Coronary artery (tissue), 2 donors: ENCODE measurements at regions not wholly inside any gene's neighbourhood (a gene's known extent, or its start where the extent isn't known, plus 50 kb on each side); places are given as distances from the start of the nearest gene placed in this dataset.
"Not testable (repeated sequence)": the region's sequence is repeated elsewhere in the genome, so short reads cannot be mapped to it uniquely, and the experiment has no call there.

Experiments
- DNase-seq: peaks from one replicate; pipeline ENCODE4 v3.0.0-alpha.2; 2017; ENCODE audit warnings: low spot score
- H3K27ac ChIP-seq, 2 donors: fragments of 200-600 bp; sonication (generic); one replicate each; pipeline ENCODE4 v1.5.1; 2016 to 2019
- H3K4me3 ChIP-seq: fragments of 200-600 bp; sonication (generic); 2 replicates; pipeline ENCODE4 v1.5.1; 2016; ENCODE audit warnings: mild to moderate bottlenecking, moderate library complexity
- TF ChIP-seq, protein P1 (sequence below): fragments of 200-600 bp; sonication (generic); IDR thresholded peaks from one replicate; pipeline ENCODE4 v1.5.1; 2019; ENCODE audit warnings: antibody characterized with exemption

DNA sequence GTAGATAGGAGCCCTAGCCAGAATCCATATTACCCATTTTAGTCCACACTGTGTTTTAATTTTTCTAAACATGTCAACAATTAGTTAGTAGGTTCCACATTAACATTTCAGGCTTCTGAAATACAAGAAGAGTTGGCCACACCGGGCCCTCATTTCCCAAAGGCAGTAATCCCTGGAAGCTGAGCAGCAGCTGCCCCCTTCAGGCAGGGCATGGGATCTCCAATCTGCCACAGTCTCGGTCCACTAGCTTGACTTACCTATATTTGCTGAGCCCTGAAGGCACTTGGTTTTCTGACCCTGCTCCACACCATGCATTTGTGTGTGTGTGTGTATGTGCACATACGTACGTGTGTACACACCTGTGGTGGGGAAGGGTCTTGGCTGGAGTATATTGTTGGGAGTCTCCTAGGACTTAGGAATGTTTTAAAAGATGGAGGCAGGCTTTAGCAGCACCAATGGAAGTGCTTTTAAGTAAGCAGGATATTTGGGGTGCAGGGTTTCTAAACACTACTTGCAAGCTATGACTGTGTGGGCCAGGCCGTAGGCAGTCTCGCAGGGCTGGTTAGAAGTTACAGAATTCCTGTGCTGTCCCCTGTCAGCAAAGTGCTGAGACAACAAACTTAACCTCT, 71.2 kb upstream of the SOX14 start:
- TF ChIP-seq, protein P1, sequence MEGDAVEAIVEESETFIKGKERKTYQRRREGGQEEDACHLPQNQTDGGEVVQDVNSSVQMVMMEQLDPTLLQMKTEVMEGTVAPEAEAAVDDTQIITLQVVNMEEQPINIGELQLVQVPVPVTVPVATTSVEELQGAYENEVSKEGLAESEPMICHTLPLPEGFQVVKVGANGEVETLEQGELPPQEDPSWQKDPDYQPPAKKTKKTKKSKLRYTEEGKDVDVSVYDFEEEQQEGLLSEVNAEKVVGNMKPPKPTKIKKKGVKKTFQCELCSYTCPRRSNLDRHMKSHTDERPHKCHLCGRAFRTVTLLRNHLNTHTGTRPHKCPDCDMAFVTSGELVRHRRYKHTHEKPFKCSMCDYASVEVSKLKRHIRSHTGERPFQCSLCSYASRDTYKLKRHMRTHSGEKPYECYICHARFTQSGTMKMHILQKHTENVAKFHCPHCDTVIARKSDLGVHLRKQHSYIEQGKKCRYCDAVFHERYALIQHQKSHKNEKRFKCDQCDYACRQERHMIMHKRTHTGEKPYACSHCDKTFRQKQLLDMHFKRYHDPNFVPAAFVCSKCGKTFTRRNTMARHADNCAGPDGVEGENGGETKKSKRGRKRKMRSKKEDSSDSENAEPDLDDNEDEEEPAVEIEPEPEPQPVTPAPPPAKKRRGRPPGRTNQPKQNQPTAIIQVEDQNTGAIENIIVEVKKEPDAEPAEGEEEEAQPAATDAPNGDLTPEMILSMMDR, result no peak
- no peak for DNase-seq
- Histone ChIP-seq H3K27ac (no peak overlapping the region), H3K4me3 (no peak overlapping the region)

DNA sequence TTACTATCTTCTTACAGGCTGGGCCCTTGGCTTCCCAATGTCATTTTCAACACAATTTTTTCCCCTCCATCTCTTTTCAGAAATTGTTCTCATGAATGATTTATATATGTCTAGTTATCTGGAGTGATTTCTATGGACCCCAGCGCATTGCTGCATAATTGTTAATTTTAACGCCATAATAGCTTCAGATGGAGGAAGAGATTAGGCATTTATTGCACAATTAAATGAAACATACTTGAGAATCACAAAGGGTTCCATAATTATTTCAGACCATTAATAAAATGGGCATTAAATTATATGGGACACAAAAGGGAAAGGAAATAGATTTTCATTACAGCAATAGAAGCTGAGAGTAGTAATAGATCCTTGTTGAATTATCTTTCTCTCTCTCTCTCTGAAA, 70.3 kb upstream of the SOX14 start:
- TF ChIP-seq, protein P1, result no peak
- no peak overlapping the region for H3K27ac ChIP-seq
- no peak for DNase-seq
- H3K4me3 ChIP-seq, result no peak overlapping the region

DNA sequence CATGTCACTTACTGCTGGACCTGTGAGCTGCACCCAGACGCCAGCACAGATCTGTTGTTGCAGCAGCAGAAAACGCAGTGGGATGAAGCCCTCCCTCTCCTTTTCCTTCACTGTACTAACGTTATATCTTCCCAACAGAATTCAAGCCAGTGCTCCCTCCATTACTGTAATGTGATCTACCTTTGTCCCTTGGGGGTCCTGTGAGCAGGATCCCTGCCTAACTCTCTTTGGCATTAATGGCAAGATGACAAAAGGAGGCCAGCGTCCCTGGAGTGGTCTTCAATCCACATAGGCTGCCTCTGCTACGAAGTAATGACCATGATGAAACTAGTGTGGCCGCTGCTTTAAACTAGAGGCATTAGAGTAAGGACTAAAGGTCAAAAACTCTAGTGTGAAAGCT, 69.3 kb upstream of the SOX14 start:
- Histone ChIP-seq H3K4me3 (no peak overlapping the region), H3K27ac (no peak overlapping the region)
- no peak for DNase-seq
- TF ChIP-seq, protein P1, result no peak

DNA sequence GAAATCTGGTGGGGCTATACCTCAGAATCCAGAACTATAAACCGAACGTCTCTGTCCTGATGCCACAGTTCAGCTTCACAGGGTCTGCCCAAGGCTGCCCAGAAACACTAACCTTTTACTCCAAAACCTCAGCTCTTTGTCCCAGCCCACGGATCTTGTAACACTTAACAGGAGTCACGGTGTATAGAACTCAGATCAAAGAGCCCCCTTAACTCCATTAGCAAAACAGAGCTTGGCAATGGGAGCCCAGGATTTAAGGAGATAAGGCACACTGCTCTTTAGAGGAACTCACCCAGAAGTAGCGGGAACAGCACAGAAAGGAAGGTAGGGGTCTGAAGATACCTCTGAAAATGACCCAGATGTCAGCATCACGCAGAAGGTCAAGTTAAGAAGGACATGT, 68.8 kb upstream of the SOX14 start:
- TF ChIP-seq, protein P1, result no peak
- DNase-seq, result no peak
- Histone ChIP-seq H3K4me3 (no peak overlapping the region), H3K27ac (no peak overlapping the region)

DNA sequence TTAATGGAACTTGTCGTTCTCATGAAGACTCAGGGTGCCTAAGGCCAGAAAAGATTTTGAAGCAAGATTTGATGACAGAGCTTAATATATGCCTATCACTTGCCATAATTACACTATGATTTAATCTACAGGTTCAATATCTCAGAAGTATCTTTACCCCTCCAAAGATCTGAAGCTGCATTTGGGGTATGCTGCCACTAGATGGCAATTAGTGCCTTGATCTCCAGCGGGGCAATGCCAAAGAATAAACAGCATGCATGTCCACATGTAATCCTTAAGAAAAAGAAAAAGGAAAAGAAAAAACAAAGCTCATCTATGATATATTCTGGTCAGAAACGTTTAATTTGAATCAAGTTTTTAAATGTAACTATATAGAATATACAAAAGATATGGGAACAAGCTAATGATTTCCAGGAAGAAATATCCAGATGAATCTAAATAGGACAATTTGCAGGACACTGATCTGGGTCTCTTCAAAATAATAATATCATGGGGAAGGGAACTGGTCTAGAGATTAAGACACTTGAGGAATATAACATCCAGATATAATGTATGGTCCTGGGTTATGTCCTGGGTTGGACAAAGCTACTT, 55.0 kb upstream of the SOX14 start:
- TF ChIP-seq, protein P1, result no peak
- no peak overlapping the region for H3K27ac ChIP-seq
- no peak for DNase-seq
- no peak overlapping the region for H3K4me3 ChIP-seq

DNA sequence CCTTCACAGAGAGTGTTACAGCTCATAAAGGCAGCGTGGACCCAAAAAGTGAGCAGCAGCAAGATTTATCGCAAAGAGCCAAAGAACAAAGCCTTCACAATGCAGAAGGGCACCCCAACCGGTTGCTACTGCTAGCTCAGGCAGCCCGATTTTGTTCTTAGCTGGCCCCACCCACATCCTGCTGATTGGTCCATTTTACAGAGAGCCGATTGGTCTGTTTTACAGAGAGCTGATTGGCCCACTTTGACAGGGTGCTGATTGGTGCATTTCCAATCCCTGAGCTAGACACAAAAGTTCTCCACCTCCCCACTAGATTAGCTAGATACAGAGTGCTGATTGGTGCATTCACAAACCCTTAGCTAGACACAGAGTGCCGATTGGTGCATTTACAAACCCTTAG, 50.1 kb upstream of the SOX14 start:
- not testable (repeated sequence) for H3K27ac ChIP-seq, H3K4me3 ChIP-seq, DNase-seq
